ENCODE measurements at regions not wholly inside any gene's neighbourhood (a gene's known extent, or its start where the extent isn't known, plus 50 kb on each side); places are given as distances from the start of the nearest gene placed in this dataset.
"Not testable (repeated sequence)": the region's sequence is repeated elsewhere in the genome, so short reads cannot be mapped to it uniquely, and the experiment has no call there.

DNA sequence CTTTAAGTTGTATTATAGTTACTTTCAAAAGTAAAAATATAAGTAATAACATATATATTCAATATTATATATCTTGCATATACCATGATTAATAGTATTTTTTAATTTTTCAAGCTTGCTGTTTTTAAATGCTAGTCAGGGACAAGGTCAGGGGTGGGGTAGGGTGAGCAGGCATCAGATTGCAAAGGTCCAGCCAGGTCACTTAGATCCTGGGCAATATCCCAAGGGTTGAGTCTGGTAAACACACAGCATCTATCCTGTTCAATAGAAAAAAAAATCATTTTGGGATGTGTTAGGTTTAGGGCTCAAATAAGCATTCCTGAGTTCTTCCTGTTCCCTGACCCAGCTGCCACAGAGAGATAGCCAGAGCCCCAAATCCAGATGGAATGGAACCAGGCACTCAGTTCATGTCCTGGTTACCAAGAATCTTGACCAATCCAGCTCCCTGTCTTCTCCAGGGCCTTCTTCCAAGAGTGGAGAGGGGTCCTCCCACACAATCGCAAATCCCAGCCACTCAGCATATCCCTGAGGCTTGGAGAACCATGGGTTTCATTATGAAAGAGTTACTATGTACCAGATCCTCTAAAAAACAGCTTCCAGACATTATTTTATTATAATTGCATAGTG is 134.9 kb upstream of the TOP1 start:
- peak in 1 of 4 experiments; percentile 36 for DNase-seq

DNA sequence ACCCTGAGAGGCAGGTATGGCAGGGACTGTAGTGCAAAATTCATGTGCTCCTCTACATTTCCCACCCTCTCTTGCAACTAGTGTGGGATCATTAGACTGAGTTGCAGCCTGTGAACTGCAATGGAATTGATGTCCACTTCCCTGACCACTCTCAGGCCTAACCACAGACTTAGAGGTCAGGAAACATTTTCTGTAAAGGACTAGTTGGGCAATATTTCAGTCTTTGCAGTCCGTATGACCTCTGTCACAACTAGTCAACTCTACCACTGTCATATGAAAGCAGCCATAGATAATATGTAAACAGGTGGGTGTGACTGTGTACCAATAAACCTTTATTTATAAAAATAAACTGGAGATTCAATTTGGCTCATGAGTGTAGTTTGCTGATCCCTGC is 134.4 kb upstream of the TOP1 start:
- peak; percentile 44 to 80 (median 66) for DNase-seq

DNA sequence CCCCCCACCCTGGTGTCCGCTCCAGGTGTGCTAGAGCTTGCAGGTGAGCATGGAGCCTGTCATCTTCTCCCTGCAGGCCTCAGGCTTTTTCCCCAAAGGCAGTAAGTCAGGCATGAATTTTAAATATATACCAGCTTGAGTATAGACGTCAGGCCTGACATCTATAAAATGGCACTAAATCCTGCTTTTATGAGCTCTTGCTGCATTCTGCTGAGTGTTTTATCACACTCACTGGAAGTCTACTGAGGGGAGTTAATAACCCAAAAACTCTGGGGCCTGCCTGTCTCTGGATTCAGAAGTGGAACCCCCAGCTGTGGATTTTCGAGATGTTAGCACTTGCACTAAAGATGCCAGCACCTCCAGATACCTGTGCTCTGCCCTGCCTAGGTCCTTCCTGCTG is 133.4 kb upstream of the TOP1 start:
- no peak for DNase-seq

DNA sequence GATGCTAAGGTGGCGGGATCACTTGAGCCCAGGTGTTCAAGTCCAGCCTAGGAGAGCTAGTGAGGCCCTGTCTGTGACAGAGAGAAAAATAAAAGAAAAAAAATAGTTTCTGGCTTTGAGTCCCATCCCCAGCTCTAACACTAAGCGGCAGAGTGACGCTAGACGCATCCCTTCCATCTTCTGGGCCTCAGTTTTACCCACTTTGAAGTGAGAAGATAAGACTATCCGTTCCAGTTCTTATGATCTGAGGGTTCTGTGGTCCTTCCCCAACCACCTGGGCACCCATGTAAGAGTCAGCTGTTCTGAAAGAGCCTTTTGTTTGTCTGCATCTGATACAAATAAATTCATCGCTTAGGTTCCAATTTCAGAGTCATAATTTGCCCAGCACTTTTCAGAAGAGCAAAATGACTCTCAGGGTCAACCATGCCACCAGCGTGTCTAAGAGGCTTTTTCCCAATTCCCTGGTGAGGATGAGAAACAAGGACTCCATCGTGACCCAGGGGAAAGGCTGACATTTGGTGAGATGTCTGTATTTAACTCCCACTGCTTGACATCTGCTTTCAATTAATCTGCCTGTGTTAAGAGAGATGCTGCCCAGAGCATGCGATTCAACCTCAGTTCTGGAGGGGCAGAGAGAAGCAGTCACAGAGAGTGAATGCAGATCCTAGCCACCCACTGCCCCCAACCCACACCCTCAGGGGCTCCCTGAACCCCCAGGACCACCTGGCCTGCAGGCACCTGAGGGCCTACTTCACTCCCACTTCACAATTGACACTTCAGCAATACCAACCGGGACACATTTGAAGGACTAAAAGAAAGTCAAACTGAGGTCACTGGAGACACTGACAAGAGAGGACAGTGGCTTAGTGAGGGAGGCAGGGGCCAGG is 131.6 kb upstream of the TOP1 start:
- no peak for DNase-seq

DNA sequence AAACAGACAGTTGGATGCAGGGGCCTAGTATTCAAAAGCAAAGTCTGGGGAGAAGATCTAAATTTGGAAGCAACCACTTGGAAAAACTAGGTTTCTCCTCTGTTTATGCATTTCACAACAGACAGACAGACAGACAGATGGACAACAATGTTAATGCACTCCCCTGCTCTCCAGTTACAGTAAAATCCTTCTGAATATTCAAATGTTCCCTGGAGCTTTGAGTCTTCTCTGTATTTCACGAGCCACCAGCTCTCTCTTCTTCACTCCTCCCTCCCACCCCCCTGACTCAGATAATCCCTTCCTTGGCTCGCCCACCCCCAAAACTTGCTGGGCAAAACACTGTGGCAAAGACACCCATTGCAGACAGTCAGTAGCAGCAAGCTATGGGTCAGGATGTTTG is 129.3 kb upstream of the TOP1 start:
- no peak for DNase-seq

DNA sequence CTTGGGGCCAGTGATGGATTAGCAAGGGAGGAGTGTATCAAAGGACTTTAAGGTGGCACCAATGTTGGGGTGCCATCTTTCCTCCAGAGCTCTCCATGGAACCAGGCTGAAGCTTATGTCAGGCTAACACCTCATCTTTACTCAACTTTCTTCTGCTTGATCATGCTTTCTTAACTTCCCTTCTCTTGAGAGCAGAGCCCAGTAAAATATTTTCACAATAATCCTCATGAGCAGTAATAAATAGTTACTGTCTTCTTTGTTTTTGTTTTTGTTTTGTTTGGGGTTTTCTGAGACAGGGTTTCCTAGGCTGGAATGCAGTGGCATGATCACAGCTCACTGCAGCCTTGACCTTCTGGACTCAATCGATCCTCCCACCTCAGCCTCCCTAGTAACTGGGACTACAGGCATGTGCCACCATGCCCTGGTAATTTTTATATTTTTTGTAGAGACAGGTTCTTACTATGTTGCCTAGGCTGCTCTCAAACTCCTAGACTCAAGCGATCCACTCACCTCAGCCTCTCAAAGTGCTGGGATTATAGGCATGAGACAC is 127.9 kb upstream of the TOP1 start:
- DNase-seq, result peak in 3 of 4 experiments; percentile 44 to 69 (median 65)

DNA sequence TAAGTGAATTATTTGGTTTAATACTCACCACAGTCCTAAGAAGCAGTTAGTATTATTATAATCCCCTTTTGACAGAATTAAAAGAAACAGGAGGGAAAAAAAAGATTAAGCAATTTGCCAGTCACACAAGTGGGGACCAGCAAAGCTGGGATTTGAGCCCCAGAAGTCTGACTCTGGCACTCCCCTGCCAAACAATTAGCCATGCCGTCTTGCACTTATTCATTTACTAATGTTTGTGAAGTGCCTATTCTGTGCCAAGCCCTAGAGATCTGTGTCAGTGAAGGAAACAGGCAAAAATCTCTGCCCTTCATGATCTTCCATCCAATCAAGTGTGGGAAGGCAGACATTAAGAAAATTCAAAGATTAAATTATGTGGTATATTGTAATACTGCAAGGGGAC is 126.0 kb upstream of the TOP1 start:
- no peak for DNase-seq

DNA sequence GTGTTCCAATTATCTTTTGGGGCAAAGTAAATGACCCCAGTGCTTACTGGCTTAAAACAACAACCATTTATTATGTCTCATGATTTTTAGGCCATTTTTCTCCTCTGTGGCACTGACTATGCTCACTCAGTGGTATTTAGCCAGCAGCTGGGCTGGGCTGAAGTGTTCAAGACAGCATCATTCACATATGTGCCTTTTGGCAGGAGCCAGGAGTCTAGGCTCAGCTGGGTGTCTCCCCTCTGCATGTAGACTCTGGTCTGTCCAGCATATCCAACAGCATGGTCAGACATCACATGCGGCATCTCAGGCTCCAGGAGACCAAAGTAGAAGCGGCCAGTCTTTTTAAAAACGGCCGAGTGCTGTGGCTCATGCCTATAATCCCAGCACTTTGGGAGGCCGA is 120.3 kb upstream of the TOP1 start:
- DNase-seq, result no peak

DNA sequence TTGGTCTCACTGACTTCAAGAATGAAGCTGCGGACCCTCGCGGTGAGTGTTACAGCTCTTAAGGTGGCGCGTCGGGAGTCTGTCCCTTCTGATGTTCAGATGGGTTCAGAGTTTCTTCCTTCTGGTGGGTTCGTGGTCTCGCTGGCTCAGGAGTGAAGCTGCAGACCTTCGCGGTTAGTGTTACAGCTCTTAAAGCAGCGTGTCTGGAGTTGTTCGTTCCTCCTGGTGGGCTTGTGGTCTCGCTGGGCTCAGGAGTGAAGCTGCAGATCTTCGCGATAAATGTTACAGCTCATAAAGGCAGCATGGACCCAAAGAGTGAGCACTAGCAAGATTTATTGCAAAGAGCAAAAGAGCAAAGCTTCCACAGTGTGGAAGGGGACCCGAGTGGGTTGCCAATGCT is 119.1 kb upstream of the TOP1 start:
- DNase-seq, result not testable (repeated sequence)

DNA sequence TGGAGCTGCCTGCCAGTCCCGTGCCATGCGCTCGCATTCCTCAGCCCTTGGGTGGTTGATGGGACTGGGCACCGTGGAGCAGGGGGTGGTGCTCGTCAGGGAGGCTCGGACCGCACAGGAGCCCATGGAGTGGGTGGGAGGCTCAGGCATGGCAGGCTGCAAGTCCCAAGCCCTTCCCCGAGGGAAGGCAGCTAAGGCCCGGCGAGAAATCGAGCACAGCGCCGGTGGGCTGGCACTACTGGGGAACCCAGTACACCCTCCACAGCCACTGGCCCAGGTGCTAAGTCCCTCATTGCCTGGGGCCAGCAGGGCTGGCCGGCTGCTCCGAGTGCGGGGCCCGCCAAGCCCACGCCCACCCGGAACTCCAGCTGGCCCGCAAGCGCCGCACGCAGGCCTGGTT is 118.2 kb upstream of the TOP1 start:
- DNase-seq, result not testable (repeated sequence)

DNA sequence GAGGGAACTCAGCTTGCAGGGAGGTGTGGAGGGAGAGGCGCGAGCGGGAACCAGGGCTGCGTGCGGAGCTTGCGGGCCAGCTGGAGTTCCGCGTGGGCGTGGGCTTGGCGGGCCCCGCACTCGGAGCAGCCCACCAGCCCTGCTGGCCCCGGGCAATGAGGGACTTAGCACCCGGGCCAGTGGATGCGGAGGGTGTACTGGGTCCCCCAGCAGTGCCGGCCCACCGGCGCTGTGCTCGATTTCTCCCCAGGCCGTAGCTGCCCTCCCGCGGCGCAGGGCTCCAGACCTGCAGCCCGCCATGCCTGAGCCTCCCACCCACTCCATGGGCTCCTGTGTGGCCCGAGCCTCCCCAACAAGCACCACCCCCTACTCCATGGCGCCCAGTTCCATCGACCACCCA is 117.5 kb upstream of the TOP1 start:
- DNase-seq, result not testable (repeated sequence)

DNA sequence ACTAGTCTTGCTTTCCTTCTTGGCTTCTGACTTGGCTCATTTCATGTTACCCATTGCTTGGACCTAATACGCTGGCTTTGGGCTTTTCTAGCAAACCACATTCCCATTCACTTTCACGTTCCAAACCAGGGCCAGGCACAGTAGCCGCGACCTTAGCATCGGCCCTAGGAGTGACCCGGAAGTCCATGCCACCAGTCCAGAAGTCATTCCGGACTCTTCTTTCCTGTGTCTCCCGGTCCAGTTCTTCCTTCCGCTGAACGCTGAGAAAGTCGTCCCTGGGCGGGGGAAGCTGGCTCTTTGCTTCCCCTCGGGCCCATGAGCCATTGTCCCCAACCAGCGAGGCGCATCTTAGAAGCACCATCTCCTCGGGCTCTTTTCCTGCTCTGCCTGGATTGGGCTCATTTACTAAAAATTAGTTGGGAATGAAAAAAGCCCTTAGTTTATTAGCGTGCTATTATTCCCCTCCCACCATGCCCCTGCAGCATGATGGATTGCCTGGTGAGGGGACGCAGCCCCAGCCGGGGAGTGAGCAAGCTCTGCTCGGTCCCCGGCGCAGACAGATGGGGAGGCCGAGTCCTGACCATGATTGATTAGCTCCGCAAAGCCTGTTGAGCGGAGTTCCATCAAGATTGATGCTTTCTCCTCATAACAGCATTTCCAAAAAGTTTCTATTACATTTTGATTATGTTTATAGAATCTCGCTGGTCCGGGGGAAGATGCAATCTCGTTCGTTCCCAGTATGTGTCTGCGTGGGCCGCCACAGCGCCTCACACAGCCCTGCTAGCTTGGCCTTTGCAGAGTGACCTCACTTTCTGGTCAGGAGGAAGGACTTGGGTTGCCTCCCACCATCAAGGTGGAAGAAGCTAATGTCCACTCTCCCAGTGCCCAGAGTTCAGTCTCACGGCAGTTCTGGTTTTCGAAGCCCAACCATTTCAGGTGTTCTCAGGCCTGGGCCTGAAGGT is 115.1 kb upstream of the TOP1 start:
- no peak for DNase-seq

DNA sequence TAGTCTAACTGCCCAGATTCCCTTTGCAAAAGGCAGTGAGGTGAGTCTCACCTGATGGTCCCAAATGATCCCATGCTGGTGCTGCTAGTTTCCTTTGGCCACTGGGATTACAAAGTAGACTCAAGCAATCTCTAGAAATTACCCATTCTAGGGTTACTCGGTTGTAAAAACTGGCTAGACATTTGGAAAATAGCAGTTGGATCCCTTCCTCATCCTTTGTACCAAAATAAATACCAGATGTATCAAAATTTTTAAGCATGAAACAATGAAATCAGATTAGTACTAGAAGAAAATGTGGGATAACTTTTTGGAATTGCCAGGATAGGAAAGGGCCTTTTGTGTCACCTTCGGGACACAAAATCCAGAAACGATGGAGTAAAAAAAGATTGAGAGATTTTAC is 112.9 kb upstream of the TOP1 start:
- DNase-seq, result no peak

DNA sequence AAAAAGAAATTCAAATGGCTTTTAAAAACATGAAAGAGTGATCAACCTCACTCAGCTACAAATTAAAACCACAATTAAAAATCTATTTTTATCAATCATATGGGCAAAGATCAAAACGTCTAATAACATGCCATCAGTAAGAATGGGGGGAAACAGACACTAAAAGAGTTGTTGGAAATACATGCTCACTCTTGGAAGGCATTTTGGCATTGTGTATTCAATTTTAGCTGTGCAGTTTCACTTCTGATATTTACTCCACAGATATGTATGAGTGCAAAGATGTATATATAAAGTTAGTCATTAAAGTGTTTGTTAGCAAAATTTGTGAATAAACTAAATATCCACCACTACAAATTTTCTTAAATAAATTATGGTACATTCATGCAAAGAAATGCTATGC is 112.3 kb upstream of the TOP1 start:
- no peak for DNase-seq

DNA sequence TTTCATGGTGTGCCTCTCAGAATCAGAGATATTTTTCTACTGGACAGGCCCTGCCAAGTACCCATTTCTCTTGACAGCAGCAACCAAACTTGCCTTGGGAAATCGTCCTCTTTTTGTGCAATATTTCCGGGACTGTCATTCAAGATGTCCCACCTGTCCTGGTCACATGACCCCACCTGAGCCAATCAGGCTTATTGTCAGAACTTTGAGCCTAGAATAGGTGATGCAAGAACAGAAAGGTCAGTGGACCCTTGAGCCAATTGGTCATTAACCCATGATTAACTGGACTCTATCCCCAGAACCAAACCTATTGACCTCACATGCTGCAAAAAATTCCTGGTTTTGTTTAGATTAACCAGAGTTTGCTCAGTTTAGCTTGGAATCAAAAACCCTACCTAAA is 108.3 kb upstream of the TOP1 start:
- DNase-seq, result no peak

DNA sequence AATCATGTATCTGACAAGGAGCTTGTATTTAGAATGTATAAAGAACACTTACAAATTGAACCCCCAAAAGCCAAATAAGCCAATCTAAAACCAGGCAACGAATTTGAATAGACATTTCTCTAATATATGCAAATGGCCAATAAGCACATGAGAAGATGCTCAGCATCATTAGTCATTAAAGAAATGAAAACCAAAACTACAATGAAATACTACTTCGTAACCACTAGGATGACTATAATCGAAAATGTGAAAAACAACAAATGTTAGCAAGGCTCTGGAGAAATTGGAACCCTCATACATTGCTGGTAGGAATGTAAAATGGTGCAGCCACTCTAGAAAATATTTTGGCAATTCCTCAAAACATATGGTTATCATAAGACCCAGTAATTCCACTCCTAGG is 105.8 kb upstream of the TOP1 start:
- no peak for DNase-seq

DNA sequence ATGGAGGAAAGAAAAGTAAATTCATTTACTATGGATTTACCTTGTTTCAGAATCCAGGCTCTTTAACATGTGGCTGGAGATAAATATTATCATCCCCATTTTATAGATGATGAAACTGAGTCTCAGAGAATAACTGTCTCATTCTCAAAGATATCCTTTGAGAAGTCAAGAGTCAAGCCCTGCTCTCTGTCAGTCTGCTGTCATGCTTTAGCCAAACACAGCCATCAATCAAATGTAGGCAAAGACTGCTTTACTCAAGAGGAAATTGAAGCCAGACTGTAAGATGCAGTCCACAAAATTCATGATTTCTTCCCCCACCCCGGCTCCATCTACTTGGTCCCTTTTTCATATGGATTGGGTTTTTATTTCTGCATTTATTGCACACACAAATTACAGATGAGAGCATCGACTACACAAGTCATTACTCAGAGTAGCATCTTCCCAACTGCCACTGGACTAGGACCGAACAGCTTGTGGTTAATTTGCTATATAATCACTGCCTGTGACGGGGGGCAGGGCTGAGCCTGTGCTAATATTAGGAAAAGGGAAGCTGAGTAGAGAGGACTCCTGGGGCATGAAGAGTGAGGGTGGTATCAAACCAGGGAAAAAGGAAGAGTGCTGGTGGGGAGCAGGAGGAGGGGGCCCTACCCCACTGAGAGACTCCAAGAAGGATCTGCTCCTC is 102.7 kb upstream of the TOP1 start:
- DNase-seq, result peak; percentile 22 to 48 (median 44)

DNA sequence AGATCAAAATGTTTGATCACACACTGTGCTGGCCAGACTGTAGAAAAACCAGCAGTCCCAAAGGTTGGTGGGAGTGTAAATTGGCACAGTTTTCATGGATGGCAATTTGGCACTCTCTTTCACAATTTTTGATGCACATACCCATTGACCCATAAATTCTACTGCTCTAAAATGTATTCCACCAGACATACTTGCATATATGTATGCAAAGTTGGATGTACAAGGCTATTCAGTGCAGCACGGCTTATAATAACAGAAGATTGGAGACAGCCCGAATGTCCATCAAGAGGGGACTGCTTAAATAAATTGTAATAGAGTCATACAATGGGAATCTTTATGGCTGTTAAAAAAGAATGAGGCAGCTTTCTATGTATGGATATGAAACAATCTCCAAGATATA is 101.7 kb upstream of the TOP1 start:
- DNase-seq, result no peak

DNA sequence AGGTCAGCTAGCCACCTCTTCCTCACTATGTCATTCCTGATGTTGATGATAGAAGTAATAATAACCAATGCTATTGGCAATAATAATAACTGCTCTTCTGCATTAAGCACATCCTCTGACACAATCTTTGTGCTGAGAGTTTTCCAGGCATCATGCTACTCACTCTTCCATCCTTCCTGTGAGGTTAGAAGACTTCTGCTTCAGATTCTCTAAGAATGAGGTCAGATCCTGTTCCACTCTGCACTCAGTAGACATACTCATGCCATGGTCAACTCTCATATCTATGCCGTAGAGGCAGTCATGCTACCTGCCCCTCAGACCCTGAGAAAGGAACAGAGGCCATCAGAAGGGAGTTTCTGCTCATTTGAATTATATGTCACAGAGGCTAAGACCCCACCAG is 98.1 kb upstream of the TOP1 start:
- peak in 2 of 4 experiments; percentile 11 to 13 for DNase-seq

DNA sequence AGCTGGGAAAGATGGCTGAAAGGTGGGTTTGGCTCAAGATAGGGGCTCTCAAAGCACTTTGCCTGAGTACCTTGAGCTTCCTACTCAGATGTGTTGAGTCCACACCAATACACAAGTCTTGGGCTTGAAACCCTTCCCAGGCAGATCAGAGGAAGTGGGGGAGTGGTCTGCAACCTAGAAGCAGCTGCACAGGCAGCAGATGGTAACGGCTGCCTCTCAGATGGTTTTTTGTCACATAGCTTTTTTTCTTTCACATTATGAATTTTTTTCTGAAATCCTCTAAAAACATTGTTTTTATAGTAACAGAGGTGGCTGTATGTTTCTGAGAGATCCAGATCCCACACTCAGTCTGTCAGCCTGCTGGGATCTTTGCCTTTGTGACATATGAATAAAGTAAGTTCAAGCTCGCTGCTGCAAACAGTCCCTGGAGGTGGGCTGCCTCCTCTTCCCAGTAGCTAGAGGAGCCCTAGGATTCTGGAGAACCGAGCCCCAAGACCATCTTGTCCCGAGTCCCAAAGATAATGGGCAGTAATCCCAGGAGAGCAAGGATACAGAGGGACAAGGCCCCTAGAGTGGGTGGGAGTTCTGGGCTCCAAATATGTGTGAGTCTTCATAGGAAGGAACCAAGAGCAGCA is 97.1 kb upstream of the TOP1 start:
- no peak for DNase-seq

DNA sequence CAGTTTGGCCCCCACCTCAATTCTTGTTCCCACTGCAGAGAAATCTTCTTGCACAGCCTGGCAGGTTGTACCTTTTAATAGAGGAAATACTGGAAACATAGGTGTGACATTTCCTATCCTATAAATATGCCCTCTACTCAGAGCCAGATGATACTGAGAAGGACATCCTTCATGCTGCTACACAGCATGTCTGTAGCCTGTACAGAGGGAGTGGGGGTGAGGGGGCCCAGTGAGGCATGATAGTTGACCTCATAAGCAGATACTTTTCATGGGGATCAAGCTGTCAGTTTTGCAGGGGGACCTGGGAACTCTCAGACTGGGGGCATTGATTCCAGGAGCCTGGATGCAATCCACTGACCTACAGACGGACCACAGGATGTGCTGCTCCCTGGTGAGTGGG is 96.2 kb upstream of the TOP1 start:
- no peak for DNase-seq

DNA sequence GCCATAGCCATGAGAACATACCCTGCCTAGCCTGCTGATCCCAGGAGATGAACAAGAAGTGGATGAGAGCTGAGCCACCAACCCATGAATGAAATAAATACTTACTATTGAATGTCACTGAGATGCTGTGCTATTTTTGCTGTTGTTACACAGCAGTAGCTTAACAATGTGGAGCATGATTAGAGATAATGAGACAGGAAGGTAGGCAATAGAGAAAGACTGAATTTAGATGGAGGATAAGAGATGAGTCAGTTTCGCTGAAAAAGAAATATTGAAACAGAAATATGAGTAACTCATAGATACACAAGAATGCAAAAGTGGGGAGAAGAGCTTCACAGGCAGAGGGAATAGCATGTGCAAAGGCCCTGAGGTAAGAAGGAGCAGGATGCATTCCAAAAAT is 94.9 kb upstream of the TOP1 start:
- DNase-seq, result no peak
